ENCODE measurements at regions not wholly inside any gene's neighbourhood (a gene's known extent, or its start where the extent isn't known, plus 50 kb on each side); places are given as distances from the start of the nearest gene placed in this dataset.

- no peak for DNase-seq (ENCODE audit: low read depth)
These were observed 56.4 kb downstream of the CRYGS start for GRCh38 chr3:186487819-186488218.

- no peak for DNase-seq (ENCODE audit: low read depth)
These were observed 57.1 kb downstream of the CRYGS start for GRCh38 chr3:186487037-186487436.

GRCh38 chr3:186483611-186484340 is 60.4 kb downstream of the CRYGS start:
- no peak for DNase-seq (ENCODE audit: low read depth)

GRCh38 chr3:186481526-186481925 is 62.7 kb downstream of the CRYGS start:
- DNase-seq (ENCODE audit: low read depth): no peak

- DNase-seq (ENCODE audit: low read depth): no peak
These were observed 66.3 kb downstream of the CRYGS start for GRCh38 chr3:186477876-186478275.

- no peak for DNase-seq (ENCODE audit: low read depth)
These were observed 67.1 kb downstream of the CRYGS start for GRCh38 chr3:186477033-186477432.

- DNase-seq (ENCODE audit: low read depth): no peak
These were observed 67.6 kb downstream of the CRYGS start for GRCh38 chr3:186476541-186476940.

GRCh38 chr3:186476044-186476468 is 68.1 kb downstream of the CRYGS start:
- no peak for DNase-seq (ENCODE audit: low read depth)

- no peak for DNase-seq (ENCODE audit: low read depth)
These were observed 71.0 kb downstream of the CRYGS start for GRCh38 chr3:186473166-186473565.

GRCh38 chr3:186472456-186473008 is 71.6 kb downstream of the CRYGS start:
- DNase-seq (ENCODE audit: low read depth): no peak

GRCh38 chr3:186471771-186472170 is 72.4 kb downstream of the CRYGS start:
- no peak for DNase-seq (ENCODE audit: low read depth)

- DNase-seq (ENCODE audit: low read depth): no peak
These were observed 74.7 kb downstream of the CRYGS start for GRCh38 chr3:186469525-186469924.

GRCh38 chr3:186467969-186468368 is 76.2 kb downstream of the CRYGS start:
- DNase-seq (ENCODE audit: low read depth): no peak

- DNase-seq (ENCODE audit: low read depth): peak; percentile 34
These were observed 77.7 kb downstream of the CRYGS start for GRCh38 chr3:186466391-186466974.

- no peak for DNase-seq (ENCODE audit: low read depth)
These were observed 78.7 kb downstream of the CRYGS start for GRCh38 chr3:186465508-186465907.

- DNase-seq (ENCODE audit: low read depth): no peak
These were observed 79.6 kb downstream of the CRYGS start for GRCh38 chr3:186464424-186465093.

- DNase-seq (ENCODE audit: low read depth): no peak
These were observed 83.0 kb downstream of the CRYGS start for GRCh38 chr3:186461141-186461540.

- no peak for DNase-seq (ENCODE audit: low read depth)
These were observed 85.1 kb downstream of the CRYGS start for GRCh38 chr3:186459108-186459467.

- no peak for DNase-seq (ENCODE audit: low read depth)
These were observed 85.7 kb downstream of the CRYGS start for GRCh38 chr3:186458306-186459107.

- no peak for DNase-seq (ENCODE audit: low read depth)
These were observed 86.9 kb downstream of the CRYGS start for GRCh38 chr3:186457236-186457635.

- DNase-seq (ENCODE audit: low read depth): no peak
These were observed 87.4 kb downstream of the CRYGS start for GRCh38 chr3:186456731-186457191.

All from fibroblast of gingiva (primary cell).